ENCODE measurements at regions not wholly inside any gene's neighbourhood (a gene's known extent, or its start where the extent isn't known, plus 50 kb on each side); places are given as distances from the start of the nearest gene placed in this dataset.

DNA sequence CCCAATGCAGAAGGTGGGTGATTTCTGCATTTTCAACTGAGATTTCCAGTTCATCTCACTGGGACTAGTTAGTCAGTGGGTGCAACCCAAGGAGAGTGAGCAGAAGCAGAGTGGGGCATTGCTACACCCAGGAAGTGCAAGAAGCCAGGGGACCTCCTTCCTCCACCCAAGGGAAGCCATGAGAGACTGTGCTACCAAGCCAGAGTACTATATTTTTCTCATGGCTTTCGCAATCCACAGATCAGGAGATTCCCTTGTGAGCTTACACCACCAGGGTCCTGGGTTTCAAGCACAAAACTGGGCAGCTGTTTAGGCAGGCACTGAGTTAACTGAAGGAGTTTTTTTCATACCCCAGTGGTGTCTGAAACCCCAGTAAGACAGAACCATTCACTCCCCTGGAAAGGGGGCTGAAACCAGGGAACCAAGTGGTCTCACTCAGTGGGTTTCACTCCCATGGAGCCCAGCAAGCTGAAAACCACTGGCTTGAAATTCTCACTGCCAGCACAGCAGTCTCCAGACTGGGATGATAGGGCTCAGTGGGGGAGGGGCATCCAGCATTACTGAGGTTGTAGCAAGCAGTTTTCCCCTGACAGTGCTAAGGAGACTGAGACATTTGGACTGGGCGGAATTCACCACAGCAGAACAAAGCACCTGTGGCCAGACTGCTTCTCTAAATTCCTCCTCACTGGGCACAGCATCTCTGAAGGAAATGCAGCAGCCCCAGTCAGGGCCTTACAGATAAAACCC is 903.4 kb downstream of the TECRL start:
- TF ChIP-seq POLR2A (IDR thresholded peaks at IDR 0.05; ENCODE audit: low read depth, low read length) = no peak
- DNase-seq (ENCODE audit: insufficient read length, low spot score) (no peak), FAIRE-seq (no peak)

DNA sequence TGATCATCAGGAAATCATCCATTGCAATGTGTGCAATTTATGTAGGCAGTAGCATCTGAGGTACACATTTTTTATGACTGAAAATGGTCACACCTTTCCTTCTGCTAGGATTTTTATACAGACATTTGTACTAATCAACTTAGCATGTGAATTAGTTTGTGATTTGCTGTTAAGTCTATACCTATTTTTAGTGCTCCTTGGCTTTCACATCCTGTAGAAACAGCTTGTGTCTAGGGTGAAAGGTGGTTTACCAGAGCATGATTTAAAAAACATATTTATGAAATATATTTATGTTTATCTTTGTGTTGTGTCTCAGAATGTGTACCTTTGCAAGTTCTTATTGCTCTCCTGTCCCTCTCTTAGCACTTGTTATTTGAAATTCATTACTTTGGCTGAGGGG is 916.0 kb downstream of the TECRL start:
- no peak for FAIRE-seq
- no peak for DNase-seq (ENCODE audit: insufficient read length, low spot score)
- no peak for TF ChIP-seq POLR2A (IDR thresholded peaks at IDR 0.05; ENCODE audit: low read depth, low read length)

DNA sequence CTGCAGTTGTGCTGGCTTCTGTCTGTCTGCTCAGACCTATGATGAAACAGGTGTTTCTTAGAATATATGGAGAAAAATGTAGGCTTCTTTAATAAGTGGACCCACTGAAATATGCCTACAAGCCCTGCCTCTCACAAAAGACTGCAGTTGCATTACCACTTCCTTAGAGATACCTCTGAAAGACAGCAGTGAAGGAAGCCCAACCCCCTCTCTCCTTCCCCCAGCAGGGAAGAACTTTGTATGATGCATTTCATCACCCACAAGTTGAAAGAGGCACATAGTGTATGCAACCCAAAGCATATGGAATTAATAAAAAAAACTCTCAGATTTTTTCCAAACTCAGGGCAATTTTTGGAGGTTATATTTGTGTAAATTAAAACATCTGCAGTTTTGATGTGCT is 916.7 kb downstream of the TECRL start:
- no peak for TF ChIP-seq POLR2A (IDR thresholded peaks at IDR 0.05; ENCODE audit: low read depth, low read length)
- FAIRE-seq (no peak), DNase-seq (ENCODE audit: insufficient read length, low spot score) (no peak)

DNA sequence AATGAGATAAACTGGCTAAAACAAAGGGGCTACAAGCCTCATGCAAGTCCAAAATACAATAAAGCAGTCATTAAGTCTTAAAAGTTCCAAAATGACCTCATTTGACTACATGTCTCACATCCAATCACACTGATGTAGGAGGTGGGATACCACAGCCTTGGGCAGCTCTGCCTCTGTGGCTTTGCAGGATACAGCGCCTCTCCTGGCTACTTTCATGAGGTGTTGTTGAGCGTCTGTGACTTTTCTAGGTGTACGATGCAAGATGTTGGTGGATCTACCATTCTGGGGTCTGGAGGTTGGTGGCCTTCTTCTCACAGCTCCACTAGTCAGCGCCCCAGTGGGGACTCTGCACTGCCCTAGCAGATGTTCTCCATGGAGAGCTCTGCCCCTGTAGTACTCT is 944.9 kb downstream of the TECRL start:
- TF ChIP-seq POLR2A (IDR thresholded peaks at IDR 0.05; ENCODE audit: low read depth, low read length) = no peak
- DNase-seq (ENCODE audit: insufficient read length, low spot score) = no peak
- FAIRE-seq = no peak

DNA sequence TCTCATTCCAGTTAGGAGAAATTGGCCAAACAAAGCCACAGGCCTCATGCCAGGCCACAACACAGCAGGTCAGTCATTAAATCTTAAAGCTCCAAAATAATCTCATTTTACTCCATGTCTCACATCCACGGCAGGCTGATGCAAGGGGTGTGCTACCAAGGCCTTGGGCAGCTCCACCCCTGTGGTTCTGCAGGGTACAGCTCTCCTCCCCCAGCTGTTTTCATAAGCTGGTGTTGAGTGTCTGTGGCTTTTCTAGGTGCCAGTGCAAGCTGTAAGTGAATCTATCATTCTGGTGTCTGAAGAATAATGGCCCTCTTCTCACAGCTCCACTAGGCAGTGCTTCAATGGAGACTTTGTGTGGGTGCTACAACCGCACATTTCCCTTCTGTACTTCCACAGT is 949.2 kb downstream of the TECRL start:
- DNase-seq (ENCODE audit: insufficient read length, low spot score) = no peak
- no peak for TF ChIP-seq POLR2A (IDR thresholded peaks at IDR 0.05; ENCODE audit: low read depth, low read length)
- no peak for FAIRE-seq

DNA sequence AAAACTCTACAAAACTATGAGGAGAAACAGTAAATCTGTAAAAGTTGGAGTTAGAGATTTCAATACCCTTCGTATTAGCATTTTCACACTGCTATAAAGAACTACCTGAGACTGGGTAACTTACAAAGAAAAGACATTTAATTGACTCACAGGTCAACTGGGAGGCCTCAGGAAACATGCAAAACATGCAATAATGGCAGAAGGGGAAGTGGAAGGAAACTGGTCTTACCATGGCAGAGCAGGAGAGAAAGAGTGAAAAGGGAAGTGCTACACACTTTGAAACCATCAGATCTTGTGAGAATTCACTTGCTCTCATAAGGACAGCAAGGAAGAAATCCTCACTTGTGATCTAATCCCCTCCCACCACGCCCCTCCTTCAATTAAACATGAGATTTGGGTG is 949.9 kb downstream of the TECRL start:
- DNase-seq (ENCODE audit: insufficient read length, low spot score) = no peak
- no peak for TF ChIP-seq POLR2A (IDR thresholded peaks at IDR 0.05; ENCODE audit: low read depth, low read length)
- no peak for FAIRE-seq

DNA sequence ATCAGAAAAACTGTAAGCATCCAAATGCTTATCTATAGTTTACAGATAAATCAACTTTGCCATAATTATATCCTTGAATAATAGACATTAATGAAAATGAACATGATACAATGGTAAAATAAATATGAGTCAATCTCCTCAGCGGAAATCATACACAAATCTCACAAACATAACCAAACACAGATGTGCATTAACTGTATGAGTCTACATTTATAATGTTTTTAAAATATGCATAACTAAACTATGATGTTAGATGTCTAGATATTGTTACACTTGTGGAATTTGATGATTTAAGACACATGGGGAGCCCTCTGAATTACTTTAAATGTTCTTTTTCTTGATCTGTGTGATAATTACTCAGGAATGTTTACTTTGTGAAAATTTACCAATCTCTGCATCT is 951.2 kb downstream of the TECRL start:
- no peak for DNase-seq (ENCODE audit: insufficient read length, low spot score)
- TF ChIP-seq POLR2A (IDR thresholded peaks at IDR 0.05; ENCODE audit: low read depth, low read length) = no peak
- FAIRE-seq = no peak

DNA sequence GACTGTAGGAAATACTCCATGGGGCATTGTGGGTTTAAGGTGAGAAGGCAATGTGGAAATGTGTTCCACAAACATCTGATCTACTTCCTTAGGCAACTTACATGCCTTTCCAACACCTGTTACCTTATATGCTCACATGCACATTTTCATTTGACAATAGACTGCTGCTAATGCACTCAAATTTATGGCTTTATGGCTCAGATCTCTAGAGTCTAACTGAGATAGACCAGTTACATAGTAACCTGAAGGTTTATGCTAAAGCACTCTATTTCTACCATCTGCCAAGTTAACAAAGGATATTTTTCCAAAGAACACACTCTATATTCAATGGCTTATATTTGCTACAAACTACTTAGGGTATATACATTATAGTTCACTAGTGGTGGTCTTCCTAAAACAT is 969.0 kb downstream of the TECRL start:
- no peak for FAIRE-seq
- DNase-seq (ENCODE audit: insufficient read length, low spot score) = no peak
- no peak for TF ChIP-seq POLR2A (IDR thresholded peaks at IDR 0.05; ENCODE audit: low read depth, low read length)

DNA sequence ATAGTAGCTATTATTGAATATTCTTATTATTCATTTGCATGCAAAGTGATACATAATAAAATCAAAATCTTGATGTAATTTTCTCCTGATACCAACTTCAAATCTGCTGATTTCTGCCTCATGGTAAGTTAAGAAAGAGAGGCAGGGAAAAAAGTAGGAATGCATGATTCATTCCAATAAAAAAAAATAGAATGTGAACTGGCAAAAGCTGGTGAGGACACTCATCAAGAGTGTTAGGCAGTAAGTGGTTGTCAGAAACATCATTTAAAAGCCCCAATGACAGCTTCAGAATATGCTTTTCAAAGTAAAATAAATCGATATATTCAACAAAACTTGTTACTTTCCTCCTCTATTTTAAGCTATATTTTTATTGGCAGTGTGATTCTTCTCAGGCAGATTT is 979.1 kb downstream of the TECRL start:
- FAIRE-seq (no peak), DNase-seq (ENCODE audit: insufficient read length, low spot score) (no peak)
- no peak for TF ChIP-seq POLR2A (IDR thresholded peaks at IDR 0.05; ENCODE audit: low read depth, low read length)

DNA sequence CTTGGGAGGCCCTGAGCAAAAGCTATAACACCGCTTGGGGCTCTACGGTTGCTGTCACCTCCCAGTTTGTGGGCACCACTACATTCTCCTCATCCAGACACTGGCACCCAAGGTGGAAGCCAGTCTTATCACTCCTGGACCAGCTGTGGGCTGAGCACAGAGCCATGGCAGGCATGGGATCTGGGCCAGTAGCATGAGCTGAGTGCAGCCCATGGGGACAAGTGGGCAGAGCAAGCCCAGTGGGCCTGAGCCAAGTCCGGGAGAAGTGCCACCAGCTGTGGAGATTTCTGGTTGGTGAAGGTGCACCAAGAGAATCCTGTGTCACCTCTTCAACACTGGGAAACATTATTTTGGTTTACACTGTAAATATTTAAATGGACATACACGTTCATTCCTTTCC is 1013.0 kb downstream of the TECRL start:
- no peak for FAIRE-seq
- no peak for TF ChIP-seq POLR2A (IDR thresholded peaks at IDR 0.05; ENCODE audit: low read depth, low read length)

DNA sequence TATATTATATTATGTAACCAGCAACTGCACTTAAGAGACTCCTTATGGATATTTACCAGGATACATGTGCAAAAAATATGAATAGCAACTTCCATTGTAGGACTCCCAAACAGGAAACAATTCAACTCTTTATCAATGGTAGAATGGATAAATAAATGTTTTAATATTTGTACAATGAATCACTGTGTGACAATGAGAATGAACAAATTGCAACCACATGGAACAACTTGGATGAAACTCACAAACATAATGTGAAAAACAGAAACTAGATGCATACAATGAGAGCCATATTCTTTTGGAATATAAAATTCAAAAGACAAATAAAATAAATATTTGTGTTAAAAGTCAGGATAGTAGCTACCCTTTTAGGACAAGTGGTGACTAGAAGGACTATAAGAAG is 1015.7 kb downstream of the TECRL start:
- no peak for TF ChIP-seq POLR2A (IDR thresholded peaks at IDR 0.05; ENCODE audit: low read depth, low read length)
- DNase-seq (ENCODE audit: insufficient read length, low spot score) (no peak), FAIRE-seq (no peak)

More for the DNA sequence above, 1013.0 kb downstream of the TECRL start:
- no peak for DNase-seq (ENCODE audit: insufficient read length, low spot score)

DNA sequence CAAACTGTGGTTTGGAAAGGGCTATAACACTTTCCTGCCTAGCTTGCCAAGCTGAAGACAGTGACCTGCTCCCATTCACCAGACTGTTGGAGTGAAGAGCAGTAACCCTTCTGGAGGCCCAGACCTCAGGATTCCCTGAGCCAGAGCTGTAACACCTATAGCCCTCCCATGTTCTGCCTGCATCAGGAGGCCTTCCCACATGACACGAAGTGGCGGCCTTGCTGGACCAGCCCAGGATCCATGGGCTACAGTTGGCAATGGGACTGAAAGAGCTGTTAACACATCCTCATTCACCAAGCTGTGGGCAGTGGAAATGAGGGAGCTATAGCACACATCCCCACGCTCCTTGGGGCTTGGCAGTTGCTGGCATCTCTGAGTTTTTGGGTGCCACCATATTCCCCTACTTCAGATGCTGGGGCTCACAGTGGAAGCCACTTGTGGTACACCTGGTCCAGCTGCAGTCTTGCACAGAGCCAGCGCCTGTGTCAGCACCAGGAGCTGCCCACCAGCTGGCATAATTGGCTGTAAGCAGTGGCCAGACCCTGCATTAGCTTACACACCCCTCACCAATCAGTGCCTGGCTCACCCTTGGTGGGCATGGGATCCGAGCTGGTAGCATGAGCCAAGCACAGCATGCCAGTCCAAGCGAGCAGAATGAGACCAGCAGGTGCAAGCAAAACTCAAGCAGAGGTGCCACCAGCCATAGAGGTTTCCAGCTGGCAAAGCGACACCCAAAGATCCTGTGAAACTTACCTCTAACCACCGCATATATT is 1029.3 kb downstream of the TECRL start:
- TF ChIP-seq POLR2A (IDR thresholded peaks at IDR 0.05; ENCODE audit: low read depth, low read length) = no peak
- DNase-seq (ENCODE audit: insufficient read length, low spot score) (no peak), FAIRE-seq (no peak)

DNA sequence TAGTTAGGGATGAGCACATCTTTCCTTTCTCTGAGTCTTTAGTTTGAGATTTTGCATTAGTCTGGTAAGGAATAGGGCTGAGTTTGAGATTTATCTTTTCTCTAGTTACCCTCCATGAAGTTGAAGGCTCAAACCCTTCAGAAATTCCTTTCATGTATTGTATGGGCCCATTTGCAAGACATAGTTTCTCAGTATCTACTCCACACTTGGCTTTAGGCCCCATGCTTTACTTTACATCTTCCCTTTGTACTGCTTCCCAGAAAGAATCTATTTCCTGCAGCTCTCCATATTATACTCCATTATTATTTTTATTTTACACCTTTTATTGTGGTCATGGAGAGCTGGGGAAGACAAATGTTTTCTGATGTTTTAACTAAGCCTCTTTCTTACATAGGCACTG is 1038.2 kb downstream of the TECRL start:
- TF ChIP-seq POLR2A (IDR thresholded peaks at IDR 0.05; ENCODE audit: low read depth, low read length) = no peak
- FAIRE-seq (no peak), DNase-seq (ENCODE audit: insufficient read length, low spot score) (no peak)

DNA sequence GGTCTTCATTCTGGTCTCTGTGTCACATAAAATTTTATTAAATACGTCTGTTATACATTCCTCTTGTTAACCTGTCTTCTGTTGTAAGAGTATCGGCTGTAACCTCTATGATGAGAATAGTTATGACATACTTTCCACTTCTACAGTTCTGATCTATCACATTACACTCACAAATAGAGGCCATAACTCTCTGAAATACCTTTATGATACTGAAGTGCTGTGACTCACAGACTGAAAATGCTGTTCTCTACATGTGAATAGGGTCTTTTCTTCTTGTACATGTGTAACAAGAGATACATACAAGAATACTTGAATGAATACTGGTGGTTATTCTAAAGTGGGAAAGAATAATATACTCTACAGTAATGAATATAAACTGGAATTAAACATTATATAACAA is 1047.6 kb downstream of the TECRL start:
- DNase-seq (ENCODE audit: insufficient read length, low spot score) (no peak), FAIRE-seq (no peak)
- TF ChIP-seq POLR2A (IDR thresholded peaks at IDR 0.05; ENCODE audit: low read depth, low read length) = no peak

DNA sequence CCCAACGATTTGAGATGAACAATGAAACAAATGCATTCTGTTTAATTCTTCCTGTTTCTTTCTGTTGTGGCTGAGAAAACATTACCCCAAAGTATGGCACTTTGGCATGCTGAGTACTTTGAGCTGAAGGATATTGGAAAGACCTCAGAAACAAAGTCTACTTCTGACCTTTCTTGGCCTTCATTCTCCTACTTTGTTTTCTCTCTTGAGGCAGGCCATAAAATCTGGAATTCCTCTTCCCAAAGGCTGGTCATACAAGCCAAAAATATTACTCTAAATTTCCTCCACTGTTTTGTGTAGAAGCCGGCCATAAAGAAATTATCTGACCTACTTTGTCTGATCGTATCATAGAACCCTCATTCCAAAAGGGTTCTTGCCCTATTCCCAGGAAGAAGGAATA is 1048.2 kb downstream of the TECRL start:
- TF ChIP-seq POLR2A (IDR thresholded peaks at IDR 0.05; ENCODE audit: low read depth, low read length) = no peak
- no peak for FAIRE-seq
- no peak for DNase-seq (ENCODE audit: insufficient read length, low spot score)
